Erythroblast (primary cell): ENCODE measurements at regions not wholly inside any gene's neighbourhood (a gene's known extent, or its start where the extent isn't known, plus 50 kb on each side); places are given as distances from the start of the nearest gene placed in this dataset.

Experiments
- GATA1 ChIP-seq: IDR thresholded peaks from 2 replicates; pipeline ENCODE4 v1.6.1; 2011; ENCODE audit warnings: low read depth, mild to moderate bottlenecking, control low read depth, low read length, moderate library complexity
- POLR2A ChIP-seq: IDR thresholded peaks from 2 replicates; pipeline ENCODE4 v1.6.1; 2011; ENCODE audit warnings: mild to moderate bottlenecking, low read length

DNA sequence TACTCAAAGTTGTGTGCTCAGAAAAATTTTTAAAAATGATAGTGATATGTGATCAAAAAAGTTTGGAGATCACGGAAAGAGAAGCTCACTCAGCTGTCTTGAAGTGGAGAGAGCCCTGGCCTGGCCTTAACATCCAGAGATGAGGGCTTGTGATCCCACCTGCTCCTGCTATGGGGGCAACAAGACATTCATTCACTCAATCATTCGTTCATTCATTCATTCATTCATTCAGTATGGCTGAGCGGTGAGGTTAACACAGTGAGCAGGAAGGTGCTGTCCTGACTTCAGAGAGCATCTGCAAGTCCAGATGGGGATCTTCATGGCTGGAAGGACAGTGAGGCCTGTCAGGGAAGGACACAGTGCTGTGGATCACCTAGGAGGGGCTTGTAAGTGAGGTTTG lies 112.3 kb downstream of the SLC25A47 start:
- TF ChIP-seq POLR2A: no peak
- TF ChIP-seq GATA1: no peak
